K562 (cell line): ENCODE measurements at regions not wholly inside any gene's neighbourhood (a gene's known extent, or its start where the extent isn't known, plus 50 kb on each side); places are given as distances from the start of the nearest gene placed in this dataset.

ENCODE experiments used
- ATAC-seq: fragments of 200-7000 bp; cut with Tn5 transposase; 3 replicates; pipeline ENCODE4 v1.9.1; 2020; ENCODE audit warnings: moderate library complexity
- BruUV-seq: library from RNA; stranded (reverse); fragments of 400-500 nt; replicated peaks from 2 replicates; lab custom pipeline; 2021; lab: Mats Ljungman, UMichigan
- CTCF ChIA-PET: fragments of 300-600 bp; formaldehyde crosslinking; extraction: SDS; loops from one replicate; lab custom pipeline; 2021; ENCODE audit warnings: low intra/inter-chr PET ratio; lab: Yijun Ruan, JAX
- POLR2A ChIA-PET: fragments of 300-600, 350-650 bp; sonication (Branson Sonifier 250); formaldehyde crosslinking; extraction: SDS; loops from one replicate; lab custom pipeline; 2021; ENCODE audit warnings: antibody characterized with exemption, inconsistent platforms; lab: Yijun Ruan, JAX
- DNase-seq, 4 experiments: peaks; one replicate each; pipeline versions ENCODE4 v3.0.0 to v3.0.0-alpha.2; 2011 to 2018; ENCODE audit warnings: low spot score in 3 of 4, mixed read lengths in 3 of 4; ENCODE audit errors: extremely low read depth in 1 of 4
- FAIRE-seq: peaks from 2 replicates; lab custom pipeline; 2011; peaks lifted over from hg19 to GRCh38; lab: Jason Lieb, UNC
- H2AFZ ChIP-seq: 2 replicates; pipeline ENCODE4 v1.6.0; 2011; ENCODE audit warnings: low read depth, low read length, control low read depth, inconsistent platforms
- H3K27ac ChIP-seq: fragments of 200-600 bp; 3 replicates; pipeline ENCODE4 v1.8.0; 2011; ENCODE audit warnings: low read depth, mild to moderate bottlenecking, control low read depth, inconsistent platforms, low read length, moderate library complexity, mixed read lengths; ENCODE audit errors: extremely low read depth
- H3K27me3 ChIP-seq, 2 experiments: fragments of 300-600 bp in 1 of 2; 2 replicates in 1 of 2; 3 replicates in 1 of 2; pipeline versions ENCODE4 v1.6.0 to v1.8.0; 2011; ENCODE audit warnings: inconsistent platforms in 2 of 2, low read length in 2 of 2, mild to moderate bottlenecking in 1 of 2, mixed read lengths in 1 of 2, moderate library complexity in 1 of 2; ENCODE audit not compliant: control insufficient read depth in 2 of 2, insufficient read depth in 2 of 2
- H3K36me3 ChIP-seq: fragments of 300-600 bp; 3 replicates; pipeline ENCODE4 v1.8.0; 2011; ENCODE audit warnings: mild to moderate bottlenecking, low read length, inconsistent platforms; ENCODE audit not compliant: control insufficient read depth, insufficient read depth
- H3K4me1 ChIP-seq, 2 experiments: fragments of 200-600 bp in 1 of 2; replicated peaks in 1 of 2; 2 replicates in 1 of 2; 3 replicates in 1 of 2; pipeline versions ENCODE4 v1.5.1 to v1.8.0; 2011; ENCODE audit warnings: inconsistent platforms in 2 of 2, low read length in 2 of 2, mild to moderate bottlenecking in 1 of 2, mixed read lengths in 1 of 2, moderate library complexity in 1 of 2; ENCODE audit not compliant: control insufficient read depth in 2 of 2, insufficient read depth in 2 of 2
- H3K4me2 ChIP-seq: 2 replicates; pipeline ENCODE4 v1.6.1; 2011; ENCODE audit warnings: low read length, control low read depth, inconsistent platforms, mixed read lengths; ENCODE audit not compliant: insufficient read depth
- H3K4me3 ChIP-seq: fragments of 200-600 bp; sonication (generic), shearing (Covaris generic); 2 replicates; pipeline ENCODE4 v1.5.1; 2016; ENCODE audit warnings: control low read depth, inconsistent platforms
- H3K79me2 ChIP-seq: fragments of 200-600 bp; 3 replicates; pipeline ENCODE4 v1.8.0; 2011; ENCODE audit warnings: low read length, inconsistent platforms; ENCODE audit not compliant: control insufficient read depth, insufficient read depth
- H3K9ac ChIP-seq, 2 experiments: 2 replicates each; pipeline versions ENCODE4 v1.6.0 to v1.6.1; 2011; ENCODE audit warnings: low read depth in 2 of 2, low read length in 2 of 2, control low read depth in 1 of 2, inconsistent platforms in 1 of 2, mild to moderate bottlenecking in 1 of 2, mixed read lengths in 1 of 2; ENCODE audit not compliant: insufficient read depth in 1 of 2
- H3K9me1 ChIP-seq: one replicate; pipeline ENCODE4 v1.6.0; 2011; ENCODE audit warnings: inconsistent platforms, mild to moderate bottlenecking, low read length, moderate library complexity; ENCODE audit not compliant: control insufficient read depth, insufficient read depth
- H3K9me3 ChIP-seq: replicated peaks from 2 replicates; pipeline ENCODE4 v1.5.1; 2011; ENCODE audit warnings: low read depth, low read length, inconsistent platforms; ENCODE audit not compliant: control insufficient read depth, insufficient read depth
- H4K20me1 ChIP-seq: replicated peaks from 2 replicates; pipeline ENCODE4 v1.6.1; 2011; ENCODE audit warnings: low read length, inconsistent platforms, mixed read lengths; ENCODE audit not compliant: control insufficient read depth, insufficient read depth
- CREBBP ChIP-seq: IDR thresholded peaks from one replicate; pipeline ENCODE4 v1.6.1; 2012; ENCODE audit warnings: low read depth, mild to moderate bottlenecking, control low read depth, inconsistent platforms, low read length
- GMEB1 ChIP-seq: fragments of 250-450 bp; sonication (Bioruptor Pico); IDR thresholded peaks from 2 replicates; pipeline ENCODE4 v1.4.0; 2020; ENCODE audit warnings: mild to moderate bottlenecking
- RB1 ChIP-seq: fragments of 450-650 bp; IDR thresholded peaks from 2 replicates; pipeline ENCODE4 v1.6.1; 2017; ENCODE audit warnings: low read depth, mild to moderate bottlenecking
- SAP30 ChIP-seq: fragments of 200-600 bp; sonication (generic); IDR thresholded peaks from 2 replicates; pipeline ENCODE4 v1.6.1; 2012; ENCODE audit warnings: borderline replicate concordance, low read depth, mild to moderate bottlenecking, moderate library complexity, low read length, control low read depth, inconsistent platforms; ENCODE audit not compliant: insufficient read depth, poor library complexity, severe bottlenecking
- SP2 ChIP-seq: IDR thresholded peaks from 2 replicates; pipeline ENCODE4 v1.6.1; 2011; ENCODE audit warnings: mild to moderate bottlenecking, low read depth, low read length, moderate library complexity; ENCODE audit not compliant: poor library complexity, severe bottlenecking; ENCODE audit errors: extremely low read depth
- TFE3 ChIP-seq: fragments of 450-650 bp; formaldehyde crosslinking; IDR thresholded peaks from 2 replicates; pipeline ENCODE4 v1.4.0; 2020; ENCODE audit warnings: mild to moderate bottlenecking, mixed read lengths
- ZC3H11A ChIP-seq: IDR thresholded peaks from 2 replicates; pipeline ENCODE4 v1.6.1; 2012; ENCODE audit warnings: low read depth, low read length, improper control_type of control experiment
- in situ Hi-C: fragments of 300-500 bp; cut with MboI; formaldehyde crosslinking; loops from 4 replicates; pipeline ENCODE4 v1.15.0; 2018; ENCODE audit warnings: inconsistent platforms, mixed read lengths
- intact Hi-C: fragments of 100-400 bp; cut with micrococcal nuclease; formaldehyde crosslinking; loops from 2 replicates; pipeline ENCODE4 v1.14.2; 2022

GRCh38 chr4:14608630-14609029, 393.7 kb upstream of the CPEB2 start:
- Histone ChIP-seq H3K36me3 (no peaks in the 10 kb centered on the region), H3K9ac (no peak overlapping the region), H3K4me2 (no peak overlapping the region), H3K9me3 (no peaks in the 10 kb centered on the region; the same call in 1 of the 2 replicates), H3K79me2 (no peaks in the 10 kb centered on the region), H3K27ac (no peak overlapping the region), H2AFZ (no peak overlapping the region), H4K20me1 (no peaks in the 10 kb centered on the region), H3K9me1 (no peaks in the 10 kb centered on the region), H3K4me1 (no peaks in the 10 kb centered on the region), H3K4me3 (no peak overlapping the region), H3K27me3 (no peaks in the 10 kb centered on the region)
- no peak for ATAC-seq
- POLR2A ChIA-PET = no interaction called here
- FAIRE-seq = no peak
- BruUV-seq = no TSS peak
- in situ Hi-C loops (no loop called here), intact Hi-C loops (no loop called here)
- DNase-seq = no peak
- CTCF ChIA-PET = no interaction called here
- TF ChIP-seq RB1 = no peak
- TF ChIP-seq ZC3H11A = no peak
- TF ChIP-seq GMEB1 (CRISPR knock-in tag) = no peak
- no peak for TF ChIP-seq SP2
- TF ChIP-seq SAP30 = no peak
- no peak for TF ChIP-seq CREBBP
- TF ChIP-seq TFE3 (CRISPR knock-in tag) = no peak
